ENCODE measurements at regions not wholly inside any gene's neighbourhood (a gene's known extent, or its start where the extent isn't known, plus 50 kb on each side); places are given as distances from the start of the nearest gene placed in this dataset.

GRCh38 chr4:56184214-56184613 lies 203.1 kb downstream of the AASDH start:
- H3K4me3 ChIP-seq (ENCODE audit: low read depth, low read length): no peak overlapping the region
- no peak for TF ChIP-seq CTCF (IDR thresholded peaks at IDR 0.05; ENCODE audit: borderline replicate concordance, insufficient read depth, low read depth, low read length)

GRCh38 chr4:56183344-56183959 lies 203.8 kb downstream of the AASDH start:
- no peak for TF ChIP-seq CTCF (IDR thresholded peaks at IDR 0.05; ENCODE audit: borderline replicate concordance, insufficient read depth, low read depth, low read length)
- H3K4me3 ChIP-seq (ENCODE audit: low read depth, low read length): no peak overlapping the region

GRCh38 chr4:56182356-56182755 lies 204.9 kb downstream of the AASDH start:
- H3K4me3 ChIP-seq (ENCODE audit: low read depth, low read length): no peak overlapping the region
- TF ChIP-seq CTCF (IDR thresholded peaks at IDR 0.05; ENCODE audit: borderline replicate concordance, insufficient read depth, low read depth, low read length): no peak

- H3K4me3 ChIP-seq (ENCODE audit: low read depth, low read length): no peak overlapping the region
- no peak for TF ChIP-seq CTCF (IDR thresholded peaks at IDR 0.05; ENCODE audit: borderline replicate concordance, insufficient read depth, low read depth, low read length)
Measured at GRCh38 chr4:56181140-56181953, 205.9 kb downstream of the AASDH start.

GRCh38 chr4:56169061-56169460 lies 218.2 kb downstream of the AASDH start:
- no peak for TF ChIP-seq CTCF (IDR thresholded peaks at IDR 0.05; ENCODE audit: borderline replicate concordance, insufficient read depth, low read depth, low read length)

GRCh38 chr4:56164907-56165306 lies 216.2 kb downstream of the CEP135 start:
- no peak for TF ChIP-seq CTCF (IDR thresholded peaks at IDR 0.05; ENCODE audit: borderline replicate concordance, insufficient read depth, low read depth, low read length)
- no peak overlapping the region for H3K4me3 ChIP-seq (ENCODE audit: low read depth, low read length)

More at GRCh38 chr4:56169061-56169460, 218.2 kb downstream of the AASDH start:
- no peak overlapping the region for H3K4me3 ChIP-seq (ENCODE audit: low read depth, low read length)

GRCh38 chr4:56160636-56161035 lies 211.9 kb downstream of the CEP135 start:
- no peak overlapping the region for H3K4me3 ChIP-seq (ENCODE audit: low read depth, low read length)
- TF ChIP-seq CTCF (IDR thresholded peaks at IDR 0.05; ENCODE audit: borderline replicate concordance, insufficient read depth, low read depth, low read length): no peak

All from GM12875 (cell line).